Endothelial cell of umbilical vein (primary cell): ENCODE measurements at regions not wholly inside any gene's neighbourhood (a gene's known extent, or its start where the extent isn't known, plus 50 kb on each side); places are given as distances from the start of the nearest gene placed in this dataset.

Source experiments
- CTCF ChIP-seq, 2 donors: IDR thresholded peaks; 1 replicate in 1 of 2; 2 replicates in 1 of 2; pipeline ENCODE4 v1.5.1; 2011; ENCODE audit warnings: low read length in 2 of 2, mild to moderate bottlenecking in 2 of 2, moderate library complexity in 2 of 2, control low read depth in 1 of 2, inconsistent platforms in 1 of 2, low read depth in 1 of 2; ENCODE audit not compliant: insufficient read depth in 1 of 2; ENCODE audit errors: extremely low read depth in 1 of 2
- EZH2 ChIP-seq: IDR thresholded peaks from 2 replicates; pipeline ENCODE4 v1.6.1; 2012; ENCODE audit warnings: borderline replicate concordance, low read depth, mild to moderate bottlenecking, moderate library complexity, low read length, inconsistent platforms; ENCODE audit not compliant: severe bottlenecking
- FOS ChIP-seq: IDR thresholded peaks from 2 replicates; pipeline ENCODE4 v1.6.1; 2011; ENCODE audit warnings: mild to moderate bottlenecking, low read length, moderate library complexity, borderline replicate concordance; ENCODE audit not compliant: insufficient read depth
- GATA2 ChIP-seq: IDR thresholded peaks from 2 replicates; pipeline ENCODE4 v1.7.0; 2011; ENCODE audit warnings: low read depth, mild to moderate bottlenecking, moderate library complexity, mixed read lengths, low read length; ENCODE audit not compliant: insufficient read length, insufficient read depth
- JUN ChIP-seq: IDR thresholded peaks from 2 replicates; pipeline ENCODE4 v1.6.1; 2011; ENCODE audit warnings: borderline replicate concordance, low read depth; ENCODE audit not compliant: insufficient read length, insufficient read depth
- MAX ChIP-seq: IDR thresholded peaks from 2 replicates; pipeline ENCODE4 v1.6.1; 2011; ENCODE audit not compliant: insufficient read depth, insufficient read length
- MYC ChIP-seq: IDR thresholded peaks from one replicate; pipeline ENCODE4 v1.6.1; 2011; ENCODE audit warnings: mild to moderate bottlenecking, low read depth, low read length
- POLR2A ChIP-seq: IDR thresholded peaks from 2 replicates; pipeline ENCODE4 v1.6.1; 2012; ENCODE audit warnings: low read depth, mild to moderate bottlenecking, control low read depth, low read length
- POLR2AphosphoS5 ChIP-seq: IDR thresholded peaks from 2 replicates; pipeline ENCODE4 v1.6.1; 2012; ENCODE audit warnings: low read depth, mild to moderate bottlenecking, control low read depth, low read length, moderate library complexity; ENCODE audit not compliant: insufficient read depth

- no peak for TF ChIP-seq CTCF (IDR thresholded peaks at IDR 0.05; ENCODE audit: extremely low read depth in 1 of 2, insufficient read depth in 1 of 2, low read depth in 1 of 2, low read length in 2 of 2)
- TF ChIP-seq MAX, result no peak
- TF ChIP-seq POLR2AphosphoS5, result no peak
- no peak for TF ChIP-seq POLR2A
- TF ChIP-seq GATA2, result no peak
- no peak for TF ChIP-seq EZH2
- TF ChIP-seq JUN, result no peak
- TF ChIP-seq MYC, result no peak
- no peak for TF ChIP-seq FOS
Measured at GRCh38 chr3:46092702-46093080, 65.4 kb upstream of the XCR1 start.
